Right renal pelvis (tissue), 4 donors: ENCODE measurements at regions not wholly inside any gene's neighbourhood (a gene's known extent, or its start where the extent isn't known, plus 50 kb on each side); places are given as distances from the start of the nearest gene placed in this dataset.

Experiments
- DNase-seq, 4 donors: peaks; one replicate each; pipeline ENCODE4 v3.0.0-alpha.2; 2013; ENCODE audit warnings: low read depth in 4 of 4, low spot score in 3 of 4, missing footprints in 1 of 4

- no peak for DNase-seq
These were observed 356.6 kb downstream of the CASP12 start for GRCh38 chr11:104541701-104542100.

DNA sequence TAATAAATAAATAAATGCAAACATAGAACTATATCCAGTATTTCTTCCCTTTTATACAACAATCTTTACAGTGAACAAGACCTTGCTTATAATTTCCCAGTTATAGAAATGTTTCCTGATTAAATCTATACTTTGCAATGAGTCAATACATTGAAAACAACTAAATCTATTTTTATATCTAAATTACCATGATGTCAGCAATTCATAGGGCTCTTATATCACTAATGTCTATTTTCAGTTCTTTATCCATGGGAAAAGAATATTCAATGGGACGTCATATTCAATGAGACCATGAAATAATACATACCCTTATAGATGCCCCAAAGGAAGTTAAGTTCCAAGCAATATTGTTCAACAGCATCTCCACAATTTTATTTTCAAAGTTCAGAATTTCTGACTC, 359.9 kb downstream of the CASP12 start:
- DNase-seq = no peak

DNA sequence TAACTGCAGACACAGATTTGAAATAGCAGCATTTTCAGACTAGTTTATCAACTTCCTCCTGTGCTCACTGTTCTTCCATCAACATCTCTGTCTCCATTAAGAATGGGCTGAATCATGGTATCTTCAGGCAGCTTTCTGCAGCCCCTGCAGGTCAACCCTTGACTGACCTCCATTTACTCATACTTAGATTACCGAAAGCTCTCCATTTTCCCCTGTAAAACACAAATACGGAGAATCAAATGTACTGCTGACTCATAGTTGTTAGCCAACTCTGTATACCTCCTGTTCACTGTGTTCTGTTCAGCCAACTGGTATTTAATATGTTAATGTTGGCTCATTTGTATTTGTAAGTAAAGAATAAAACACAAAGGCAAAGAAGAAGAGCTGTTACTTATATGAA, 364.0 kb downstream of the CASP12 start:
- DNase-seq = no peak

GRCh38 chr11:104531894-104532293, 366.4 kb downstream of the CASP12 start:
- no peak for DNase-seq

GRCh38 chr11:104531075-104531474, 367.1 kb upstream of the PDGFD start:
- no peak for DNase-seq

GRCh38 chr11:104529906-104530305, 366.0 kb upstream of the PDGFD start:
- no peak for DNase-seq

DNA sequence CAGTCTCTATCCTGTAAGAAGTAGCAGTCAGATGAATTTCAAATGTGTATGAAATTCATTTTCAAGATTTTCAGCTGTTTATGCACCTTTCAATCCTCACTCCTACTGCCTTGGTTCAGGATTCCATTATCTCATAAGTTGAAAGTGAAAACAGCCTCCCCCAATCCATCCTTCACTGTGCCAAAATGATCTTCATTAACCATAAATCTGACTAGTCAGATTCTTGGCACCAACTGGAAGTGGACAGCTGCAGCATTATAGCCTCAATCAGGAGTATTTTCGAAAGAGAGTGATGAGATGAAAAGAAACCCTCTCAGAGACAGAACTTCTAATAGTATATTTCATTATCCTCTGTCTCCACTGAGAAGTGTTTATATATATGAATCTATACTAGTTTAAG, 365.3 kb upstream of the PDGFD start:
- no peak for DNase-seq

GRCh38 chr11:104526006-104526405, 362.1 kb upstream of the PDGFD start:
- no peak for DNase-seq

- DNase-seq = no peak
These were observed 361.5 kb upstream of the PDGFD start for GRCh38 chr11:104525416-104525815.

GRCh38 chr11:104524254-104524653, 360.3 kb upstream of the PDGFD start:
- DNase-seq = no peak

GRCh38 chr11:104523611-104524010, 359.7 kb upstream of the PDGFD start:
- no peak for DNase-seq

- DNase-seq = no peak
These were observed 358.7 kb upstream of the PDGFD start for GRCh38 chr11:104522650-104523049.

GRCh38 chr11:104522123-104522522, 358.2 kb upstream of the PDGFD start:
- no peak for DNase-seq

- DNase-seq = no peak
These were observed 346.2 kb upstream of the PDGFD start for GRCh38 chr11:104510169-104510568.

DNA sequence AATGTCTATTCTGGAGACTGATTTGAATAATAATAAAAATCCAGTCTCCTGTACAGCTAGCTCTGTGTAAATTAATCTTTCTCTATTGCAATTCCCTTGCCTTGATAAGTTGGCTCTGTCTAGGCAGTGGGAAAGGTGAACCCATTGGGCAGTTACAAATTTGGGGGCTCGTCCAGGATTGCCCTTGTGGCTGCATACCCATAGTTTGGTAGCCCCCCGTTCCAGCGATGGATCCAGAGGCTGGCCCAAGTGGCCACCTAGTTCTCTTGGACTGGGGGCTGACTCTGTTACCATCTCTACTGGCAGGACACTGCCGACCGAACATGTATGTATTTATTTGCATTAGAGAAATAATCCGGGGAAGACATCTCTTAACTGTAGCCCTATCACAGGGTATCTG, 326.2 kb upstream of the PDGFD start:
- DNase-seq = no peak

GRCh38 chr11:104488561-104488960, 324.6 kb upstream of the PDGFD start:
- DNase-seq = no peak

GRCh38 chr11:104487046-104487806, 323.3 kb upstream of the PDGFD start:
- no peak for DNase-seq

DNA sequence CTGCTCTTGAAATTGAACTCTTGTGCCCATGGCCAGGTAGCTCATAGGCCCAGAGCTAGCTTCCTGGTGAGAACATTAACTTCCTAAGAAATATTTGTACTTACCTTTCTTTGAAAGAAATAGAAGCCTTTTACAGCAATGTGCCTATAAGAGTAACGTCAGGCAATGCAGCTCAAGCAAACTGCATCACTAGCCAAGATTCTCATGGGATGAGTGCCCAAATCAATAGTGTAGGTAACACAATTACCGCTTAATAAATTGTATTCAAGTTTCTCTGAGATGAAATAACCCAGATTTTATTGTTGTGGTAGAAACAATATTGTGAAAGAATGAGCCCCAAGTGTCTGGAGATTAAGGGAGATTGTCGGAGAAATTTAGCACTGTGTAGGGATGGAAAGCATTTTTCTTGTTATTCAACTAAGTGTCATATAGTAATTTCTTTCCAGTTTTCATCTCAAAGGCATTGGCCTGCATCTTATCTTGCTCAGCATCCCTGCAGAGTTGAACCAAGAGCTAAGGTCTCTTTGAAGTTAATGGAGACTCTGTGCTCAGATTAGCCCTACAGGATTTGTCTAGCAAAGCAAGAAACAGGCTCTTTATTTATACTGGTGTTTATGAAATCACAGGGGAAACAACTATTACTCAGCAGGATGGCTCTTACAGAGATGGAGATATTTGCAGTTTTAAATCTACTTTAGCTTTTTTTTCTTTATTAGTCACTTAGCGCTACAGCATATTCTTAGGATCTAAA, 321.0 kb upstream of the PDGFD start:
- DNase-seq = no peak

DNA sequence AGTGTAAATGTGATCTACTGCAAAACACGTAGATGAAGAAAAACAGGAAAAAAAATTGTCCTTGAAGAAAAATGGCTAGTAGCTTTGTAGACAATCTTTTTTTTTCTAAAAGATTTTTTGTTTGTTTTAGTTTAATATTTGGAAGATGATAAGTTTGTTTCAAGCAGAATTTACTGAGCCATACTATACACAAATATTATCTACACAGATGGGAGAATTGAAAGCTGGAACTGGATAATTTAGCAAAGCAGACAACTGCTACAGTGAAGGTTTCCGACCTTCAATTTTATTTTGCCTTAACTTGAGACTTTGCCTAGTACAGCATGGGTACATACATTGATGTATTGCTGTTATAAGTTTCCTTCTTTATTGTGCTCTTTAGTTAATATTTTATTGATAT, 313.0 kb upstream of the PDGFD start:
- DNase-seq = no peak

- DNase-seq = no peak
These were observed 312.5 kb upstream of the PDGFD start for GRCh38 chr11:104476454-104476853.

- DNase-seq = no peak
These were observed 303.5 kb upstream of the PDGFD start for GRCh38 chr11:104467404-104467803.

DNA sequence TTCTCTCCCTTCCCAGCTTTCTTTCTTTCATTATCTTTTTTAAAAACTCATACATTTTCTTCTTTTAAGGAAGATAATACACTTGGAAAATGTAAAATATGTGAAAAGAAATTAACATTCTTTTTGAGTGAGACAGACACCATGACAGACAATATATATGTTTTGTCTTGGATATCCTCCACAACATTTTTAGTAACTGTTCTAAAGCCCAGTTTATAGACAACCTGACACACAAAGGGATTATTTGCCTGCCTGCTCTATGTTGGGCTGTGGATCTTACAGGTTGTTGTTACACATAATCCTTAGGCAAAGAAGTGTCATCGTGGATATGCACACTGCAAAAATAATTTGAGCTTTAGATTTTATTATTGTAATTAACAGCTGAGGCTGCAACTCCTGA, 301.4 kb upstream of the PDGFD start:
- no peak for DNase-seq
